Panc1 (cell line): ENCODE measurements at regions not wholly inside any gene's neighbourhood (a gene's known extent, or its start where the extent isn't known, plus 50 kb on each side); places are given as distances from the start of the nearest gene placed in this dataset.

ENCODE experiments used
- ATAC-seq: fragments of 200-7000 bp; cut with Tn5 transposase; 2 replicates; pipeline ENCODE4 v1.9.1; 2020; ENCODE audit warnings: mild to moderate bottlenecking, moderate library complexity
- BruUV-seq: library from RNA; stranded (reverse); fragments of 400-500 nt; replicated peaks from 2 replicates; lab custom pipeline; 2021; lab: Mats Ljungman, UMichigan
- CTCF ChIA-PET: fragments of 300-600 bp; sonication (Branson Sonifier 250); formaldehyde crosslinking; loops from one replicate; lab custom pipeline; 2022; ENCODE audit warnings: antibody characterized with exemption; lab: Charles Lee
- POLR2A ChIA-PET: fragments of 300-600 bp; sonication (Branson Sonifier 250); formaldehyde crosslinking; loops from one replicate; lab custom pipeline; 2022; ENCODE audit warnings: antibody characterized with exemption; lab: Charles Lee
- DNase-seq: peaks from one replicate; pipeline ENCODE4 v3.0.0-alpha.2; 2010; ENCODE audit warnings: low read depth, low spot score
- H3K27ac ChIP-seq: 2 replicates; pipeline ENCODE4 v1.5.1; 2011; ENCODE audit warnings: mild to moderate bottlenecking, low read length, inconsistent platforms
- H3K27me3 ChIP-seq: fragments of 200-500 bp; sonication (Bioruptor generic); 2 replicates; pipeline ENCODE4 v1.6.0; 2014; ENCODE audit warnings: low read length, inconsistent platforms; ENCODE audit not compliant: control insufficient read depth, insufficient read depth
- H3K36me3 ChIP-seq: fragments of 200-500 bp; sonication (Bioruptor generic); 2 replicates; pipeline ENCODE4 v1.5.1; 2014; ENCODE audit warnings: inconsistent platforms, mild to moderate bottlenecking, low read length, moderate library complexity; ENCODE audit not compliant: control insufficient read depth, insufficient read depth
- H3K4me1 ChIP-seq: 2 replicates; pipeline ENCODE4 v1.5.1; 2011; ENCODE audit warnings: inconsistent platforms, mild to moderate bottlenecking, low read length, moderate library complexity; ENCODE audit not compliant: control insufficient read depth, insufficient read depth
- H3K4me3 ChIP-seq, 2 experiments: 2 replicates each; pipeline ENCODE4 v1.5.1; 2011 to 2012; ENCODE audit warnings: low read depth in 2 of 2, low read length in 2 of 2, mild to moderate bottlenecking in 2 of 2, inconsistent platforms in 1 of 2, moderate library complexity in 1 of 2
- H3K9me3 ChIP-seq: fragments of 200-500 bp; sonication (Bioruptor generic); 2 replicates; pipeline ENCODE4 v1.5.1; 2014; ENCODE audit warnings: low read depth, mild to moderate bottlenecking, inconsistent platforms, low read length, moderate library complexity; ENCODE audit not compliant: control insufficient read depth, insufficient read depth
- POLR2AphosphoS5 ChIP-seq: IDR thresholded peaks from 2 replicates; pipeline ENCODE4 v1.6.1; 2012; ENCODE audit warnings: mild to moderate bottlenecking, low read depth, low read length, moderate library complexity
- SIN3A ChIP-seq: IDR thresholded peaks from 2 replicates; pipeline ENCODE4 v1.6.1; 2012; ENCODE audit warnings: low read depth, mild to moderate bottlenecking, low read length, moderate library complexity, borderline replicate concordance; ENCODE audit not compliant: insufficient read depth
- TCF7L2 ChIP-seq: IDR thresholded peaks from 2 replicates; pipeline ENCODE4 v1.6.1; 2011; ENCODE audit warnings: mild to moderate bottlenecking, low read depth, low read length, inconsistent platforms
- in situ Hi-C: cut with HindIII; loops from 2 replicates; pipeline ENCODE4 v1.10.0; 2016; ENCODE audit warnings: low sequenced_read_pairs, low pct_unique_long_range_greater_than_20kb
- intact Hi-C: fragments of 100-400 bp; cut with micrococcal nuclease; formaldehyde crosslinking; loops from one replicate; pipeline ENCODE4 v1.10.0; 2022; ENCODE audit not compliant: unreplicated experiment
- TF ChIP-seq, protein P1 (sequence below), 2 experiments: IDR thresholded peaks; 2 replicates each; pipeline ENCODE4 v1.6.1; 2011 to 2012; ENCODE audit warnings: low read depth in 2 of 2, control low read depth in 1 of 2, low read length in 1 of 2, mild to moderate bottlenecking in 1 of 2, moderate library complexity in 1 of 2; ENCODE audit not compliant: insufficient read depth in 1 of 2
- TF ChIP-seq, protein P2 (sequence below): fragments of 450-650 bp; IDR thresholded peaks from 2 replicates; pipeline ENCODE4 v1.5.1; 2017; ENCODE audit warnings: mild to moderate bottlenecking

DNA sequence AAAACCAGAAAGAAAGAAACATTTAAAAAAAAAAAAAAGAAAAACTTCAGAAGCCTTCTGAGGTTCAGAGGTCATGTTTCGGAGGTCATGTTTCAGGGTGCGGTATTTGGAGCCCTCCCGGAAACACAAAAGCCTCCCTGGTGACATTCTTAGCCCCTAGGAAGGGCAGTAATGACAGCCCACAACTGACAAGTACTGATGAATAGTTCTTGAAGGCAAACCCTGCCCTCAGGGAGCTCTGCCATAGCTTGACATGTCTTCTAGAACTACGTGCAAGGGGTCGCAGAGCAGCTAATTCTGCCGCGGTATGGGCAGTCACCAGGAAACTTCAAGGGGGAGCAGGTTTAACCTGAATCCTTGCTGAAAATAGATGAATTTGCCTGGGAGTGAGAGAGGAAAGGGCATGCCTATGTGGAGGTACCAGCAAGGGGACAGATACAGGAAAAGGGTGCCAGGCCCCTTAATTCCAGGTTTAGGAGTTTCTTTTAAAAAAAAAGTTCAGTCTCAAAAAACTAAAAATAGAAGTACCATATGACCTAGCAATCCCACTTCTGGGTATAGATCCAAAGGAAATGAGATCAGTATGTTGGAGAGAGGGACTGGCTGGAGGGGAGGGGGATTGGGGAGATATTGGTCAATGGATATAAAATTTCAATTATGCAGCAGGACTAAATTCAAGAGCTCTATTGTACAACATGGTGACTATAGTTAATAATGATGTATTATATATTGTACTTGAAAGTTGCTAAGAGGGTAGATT, 98.4 kb downstream of the C9orf152 start:
- H3K4me3 ChIP-seq, result no peak overlapping the region
- DNase-seq, result no peak
- ATAC-seq, result no peak
- POLR2A ChIA-PET, result no interaction called here
- H3K9me3 ChIP-seq, result no peaks in the 10 kb centered on the region
- no peaks in the 10 kb centered on the region for H3K27me3 ChIP-seq
- H3K27ac ChIP-seq, result no peak overlapping the region
- no peaks in the 10 kb centered on the region for H3K4me1 ChIP-seq
- BruUV-seq, result no TSS peak
- in situ Hi-C loops, result no loop called here
- H3K36me3 ChIP-seq, result no peaks in the 10 kb centered on the region
- intact Hi-C loops, result no loop called here
- CTCF ChIA-PET, result no interaction called here
- TF ChIP-seq POLR2AphosphoS5 (no peak), SIN3A (no peak)

DNA sequence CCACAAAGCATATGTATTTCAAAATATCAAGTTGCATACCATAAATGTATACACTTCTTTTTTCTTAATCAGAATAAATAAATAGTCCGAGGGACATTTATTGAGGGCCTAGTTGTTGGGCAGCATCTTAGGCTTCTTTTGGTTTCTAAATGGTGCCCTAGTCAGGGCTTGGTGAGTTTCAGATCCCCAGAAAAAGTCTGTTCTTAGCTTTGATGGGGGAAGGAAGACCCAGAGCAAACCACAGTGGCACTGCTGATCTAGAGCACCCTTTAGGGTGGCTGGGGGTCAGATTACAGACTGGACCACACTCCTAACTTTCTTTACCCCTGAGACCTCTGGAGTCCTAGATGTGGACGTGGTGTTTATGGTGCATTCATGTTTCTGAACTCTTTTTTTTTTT, 97.8 kb downstream of the C9orf152 start:
- Histone ChIP-seq H3K36me3 (no peaks in the 10 kb centered on the region), H3K4me1 (no peaks in the 10 kb centered on the region), H3K27me3 (no peaks in the 10 kb centered on the region), H3K27ac (no peak overlapping the region), H3K4me3 (no peak overlapping the region), H3K9me3 (no peaks in the 10 kb centered on the region)
- in situ Hi-C loops (no loop called here), intact Hi-C loops (no loop called here)
- BruUV-seq, result no TSS peak
- CTCF ChIA-PET, result no interaction called here
- no peak for TF ChIP-seq POLR2AphosphoS5
- TF ChIP-seq, protein P1, sequence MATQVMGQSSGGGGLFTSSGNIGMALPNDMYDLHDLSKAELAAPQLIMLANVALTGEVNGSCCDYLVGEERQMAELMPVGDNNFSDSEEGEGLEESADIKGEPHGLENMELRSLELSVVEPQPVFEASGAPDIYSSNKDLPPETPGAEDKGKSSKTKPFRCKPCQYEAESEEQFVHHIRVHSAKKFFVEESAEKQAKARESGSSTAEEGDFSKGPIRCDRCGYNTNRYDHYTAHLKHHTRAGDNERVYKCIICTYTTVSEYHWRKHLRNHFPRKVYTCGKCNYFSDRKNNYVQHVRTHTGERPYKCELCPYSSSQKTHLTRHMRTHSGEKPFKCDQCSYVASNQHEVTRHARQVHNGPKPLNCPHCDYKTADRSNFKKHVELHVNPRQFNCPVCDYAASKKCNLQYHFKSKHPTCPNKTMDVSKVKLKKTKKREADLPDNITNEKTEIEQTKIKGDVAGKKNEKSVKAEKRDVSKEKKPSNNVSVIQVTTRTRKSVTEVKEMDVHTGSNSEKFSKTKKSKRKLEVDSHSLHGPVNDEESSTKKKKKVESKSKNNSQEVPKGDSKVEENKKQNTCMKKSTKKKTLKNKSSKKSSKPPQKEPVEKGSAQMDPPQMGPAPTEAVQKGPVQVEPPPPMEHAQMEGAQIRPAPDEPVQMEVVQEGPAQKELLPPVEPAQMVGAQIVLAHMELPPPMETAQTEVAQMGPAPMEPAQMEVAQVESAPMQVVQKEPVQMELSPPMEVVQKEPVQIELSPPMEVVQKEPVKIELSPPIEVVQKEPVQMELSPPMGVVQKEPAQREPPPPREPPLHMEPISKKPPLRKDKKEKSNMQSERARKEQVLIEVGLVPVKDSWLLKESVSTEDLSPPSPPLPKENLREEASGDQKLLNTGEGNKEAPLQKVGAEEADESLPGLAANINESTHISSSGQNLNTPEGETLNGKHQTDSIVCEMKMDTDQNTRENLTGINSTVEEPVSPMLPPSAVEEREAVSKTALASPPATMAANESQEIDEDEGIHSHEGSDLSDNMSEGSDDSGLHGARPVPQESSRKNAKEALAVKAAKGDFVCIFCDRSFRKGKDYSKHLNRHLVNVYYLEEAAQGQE (IDR thresholded peaks at IDR 0.05; ENCODE audit: insufficient read depth in 1 of 2, low read depth in 2 of 2, low read length in 1 of 2), result no peak
- TF ChIP-seq, protein P2, sequence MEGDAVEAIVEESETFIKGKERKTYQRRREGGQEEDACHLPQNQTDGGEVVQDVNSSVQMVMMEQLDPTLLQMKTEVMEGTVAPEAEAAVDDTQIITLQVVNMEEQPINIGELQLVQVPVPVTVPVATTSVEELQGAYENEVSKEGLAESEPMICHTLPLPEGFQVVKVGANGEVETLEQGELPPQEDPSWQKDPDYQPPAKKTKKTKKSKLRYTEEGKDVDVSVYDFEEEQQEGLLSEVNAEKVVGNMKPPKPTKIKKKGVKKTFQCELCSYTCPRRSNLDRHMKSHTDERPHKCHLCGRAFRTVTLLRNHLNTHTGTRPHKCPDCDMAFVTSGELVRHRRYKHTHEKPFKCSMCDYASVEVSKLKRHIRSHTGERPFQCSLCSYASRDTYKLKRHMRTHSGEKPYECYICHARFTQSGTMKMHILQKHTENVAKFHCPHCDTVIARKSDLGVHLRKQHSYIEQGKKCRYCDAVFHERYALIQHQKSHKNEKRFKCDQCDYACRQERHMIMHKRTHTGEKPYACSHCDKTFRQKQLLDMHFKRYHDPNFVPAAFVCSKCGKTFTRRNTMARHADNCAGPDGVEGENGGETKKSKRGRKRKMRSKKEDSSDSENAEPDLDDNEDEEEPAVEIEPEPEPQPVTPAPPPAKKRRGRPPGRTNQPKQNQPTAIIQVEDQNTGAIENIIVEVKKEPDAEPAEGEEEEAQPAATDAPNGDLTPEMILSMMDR, result no peak
- TF ChIP-seq SIN3A, result no peak
- no peak for TF ChIP-seq TCF7L2
- POLR2A ChIA-PET, result no interaction called here
- ATAC-seq (no peak), DNase-seq (no peak)

DNA sequence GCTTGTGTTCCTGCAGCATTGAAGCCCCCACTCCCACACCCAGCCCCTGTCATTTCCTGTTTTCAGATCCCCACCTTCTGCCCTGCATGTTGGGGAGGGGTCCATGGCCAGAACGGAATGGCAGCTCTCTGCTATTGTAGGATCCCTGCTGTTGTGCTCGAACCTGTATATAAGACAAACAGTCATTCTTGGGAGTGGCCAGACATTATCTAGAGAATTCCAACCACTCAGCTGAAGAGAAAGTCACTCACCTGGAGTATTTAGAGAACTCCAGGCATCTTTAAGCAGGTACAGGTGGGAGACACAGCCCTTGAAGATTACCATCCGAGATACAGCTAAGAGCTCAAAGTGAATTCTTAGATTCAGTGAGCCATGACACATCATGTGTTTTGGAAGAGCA, 96.1 kb downstream of the C9orf152 start:
- H3K36me3 ChIP-seq, result no peaks in the 10 kb centered on the region
- POLR2A ChIA-PET, result no interaction called here
- no peaks in the 10 kb centered on the region for H3K27me3 ChIP-seq
- no peak for DNase-seq
- no peaks in the 10 kb centered on the region for H3K9me3 ChIP-seq
- CTCF ChIA-PET, result no interaction called here
- TF ChIP-seq POLR2AphosphoS5 (no peak), SIN3A (no peak), TCF7L2 (no peak)
- TF ChIP-seq, protein P2, result no peak
- TF ChIP-seq, protein P1 (IDR thresholded peaks at IDR 0.05; ENCODE audit: insufficient read depth in 1 of 2, low read depth in 2 of 2, low read length in 1 of 2), result no peak
- H3K27ac ChIP-seq, result no peak overlapping the region
- in situ Hi-C loops (no loop called here), intact Hi-C loops (no loop called here)
- ATAC-seq, result no peak
- H3K4me3 ChIP-seq, result no peak overlapping the region
- no TSS peak for BruUV-seq
- no peaks in the 10 kb centered on the region for H3K4me1 ChIP-seq
